HG03095 (cell line): ENCODE measurements at regions not wholly inside any gene's neighbourhood (a gene's known extent, or its start where the extent isn't known, plus 50 kb on each side); places are given as distances from the start of the nearest gene placed in this dataset.
"Not testable (repeated sequence)": the region's sequence is repeated elsewhere in the genome, so short reads cannot be mapped to it uniquely, and the experiment has no call there.

ENCODE experiments used
- ATAC-seq: cut with Tn5 transposase; IDR thresholded peaks from one replicate; pipeline ENCODE4 v1.9.1; 2021; ENCODE audit warnings: moderate library complexity; ENCODE audit not compliant: unreplicated experiment

GRCh38 chr3:33919312-33920120, 121.1 kb downstream of the PDCD6IP start:
- ATAC-seq = no peak

DNA sequence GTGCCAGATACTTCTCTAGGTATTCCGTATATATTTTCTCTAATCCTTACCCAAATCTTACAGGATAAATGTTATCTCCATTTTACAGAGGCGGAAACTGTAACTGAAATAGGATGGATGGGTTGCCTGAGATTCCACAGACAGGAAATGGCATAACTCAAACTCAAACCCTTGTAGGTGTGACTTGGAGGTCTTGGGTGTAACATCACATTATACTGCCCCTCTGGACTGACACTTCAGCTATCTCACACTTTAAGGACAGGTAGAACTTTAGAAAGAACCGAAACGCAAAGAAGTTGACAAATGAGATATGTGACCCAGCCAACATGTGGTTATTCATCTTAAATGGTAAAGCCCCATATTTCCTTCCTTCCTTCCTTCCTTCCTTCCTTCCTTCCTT, 122.1 kb downstream of the PDCD6IP start:
- no peak for ATAC-seq

GRCh38 chr3:33921608-33922007, 123.2 kb downstream of the PDCD6IP start:
- no peak for ATAC-seq

GRCh38 chr3:33926998-33927605, 128.7 kb downstream of the PDCD6IP start:
- ATAC-seq = no peak

GRCh38 chr3:33929813-33930212, 131.4 kb downstream of the PDCD6IP start:
- ATAC-seq = no peak

- no peak for ATAC-seq
Observed at GRCh38 chr3:33931512-33931911, 133.1 kb downstream of the PDCD6IP start.

- no peak for ATAC-seq
Observed at GRCh38 chr3:33932010-33932764, 133.8 kb downstream of the PDCD6IP start.

- ATAC-seq = no peak
Observed at GRCh38 chr3:33936171-33936920, 137.9 kb downstream of the PDCD6IP start.

GRCh38 chr3:33936921-33937525, 138.6 kb downstream of the PDCD6IP start:
- ATAC-seq = no peak

DNA sequence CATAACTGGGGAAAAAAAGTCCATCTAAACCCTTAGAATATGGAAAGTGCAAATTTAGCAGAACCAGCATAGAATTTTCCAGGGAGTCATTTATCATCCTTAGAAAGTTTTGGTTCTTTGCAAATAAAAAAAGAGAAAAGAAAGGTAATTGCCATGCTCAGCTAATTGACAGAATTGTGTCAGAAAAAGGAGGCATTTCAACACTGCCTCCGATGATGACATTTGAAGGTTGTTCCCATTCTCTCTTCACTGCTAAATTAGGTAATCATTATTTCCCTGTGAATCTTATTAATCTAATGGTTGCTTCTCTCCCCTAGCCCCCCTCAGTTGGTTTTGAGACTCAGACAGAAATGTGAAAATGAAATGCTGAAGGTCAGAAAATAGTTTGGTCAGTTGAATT, 139.2 kb downstream of the PDCD6IP start:
- ATAC-seq = no peak

DNA sequence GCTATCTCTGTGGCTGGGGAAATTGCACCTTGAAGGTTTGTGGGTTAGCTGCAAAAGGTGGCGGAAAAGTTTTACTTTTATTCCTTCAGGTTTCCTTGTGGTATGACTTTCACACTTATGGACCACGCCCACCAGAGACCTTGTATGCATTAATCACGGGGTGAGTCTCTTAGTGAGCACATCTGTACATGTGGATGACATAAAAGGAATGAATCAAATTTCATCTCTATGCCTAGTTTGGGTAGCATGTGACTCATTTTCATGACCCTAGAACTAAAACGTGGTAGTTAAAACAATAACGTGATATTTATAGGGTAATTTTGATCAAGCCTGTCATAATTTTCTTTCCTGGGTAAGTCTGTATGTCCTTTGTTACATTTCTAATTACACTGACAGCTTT, 141.7 kb downstream of the PDCD6IP start:
- ATAC-seq = no peak

DNA sequence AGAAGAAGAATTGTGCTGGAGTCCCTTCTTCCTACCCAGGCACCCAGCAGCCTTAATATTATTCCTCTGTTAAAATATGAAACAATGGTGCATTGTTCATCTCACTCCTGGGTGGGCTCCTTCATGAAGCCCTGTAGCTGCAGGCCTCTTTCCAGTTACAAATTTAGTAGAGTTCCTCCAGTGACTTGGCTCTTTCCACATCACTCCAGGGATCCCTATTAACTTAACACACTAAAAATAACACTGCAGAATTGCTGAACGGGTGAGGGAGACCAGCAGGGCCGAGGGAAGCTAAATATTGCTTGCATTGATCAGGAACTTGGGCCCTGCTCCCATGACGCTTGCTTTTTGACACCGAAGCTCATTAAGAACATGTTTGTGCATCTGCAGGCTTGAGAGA, 142.3 kb downstream of the PDCD6IP start:
- no peak for ATAC-seq

GRCh38 chr3:33941804-33942203, 143.4 kb downstream of the PDCD6IP start:
- no peak for ATAC-seq

GRCh38 chr3:33942483-33943150, 144.2 kb downstream of the PDCD6IP start:
- ATAC-seq = no peak

GRCh38 chr3:33943277-33943676, 144.8 kb downstream of the PDCD6IP start:
- ATAC-seq = no peak

GRCh38 chr3:33946612-33947011, 148.2 kb downstream of the PDCD6IP start:
- ATAC-seq = not testable (repeated sequence)

GRCh38 chr3:33947272-33948195, 149.1 kb downstream of the PDCD6IP start:
- no peak for ATAC-seq

- ATAC-seq = no peak
Observed at GRCh38 chr3:33949074-33949473, 150.6 kb downstream of the PDCD6IP start.

DNA sequence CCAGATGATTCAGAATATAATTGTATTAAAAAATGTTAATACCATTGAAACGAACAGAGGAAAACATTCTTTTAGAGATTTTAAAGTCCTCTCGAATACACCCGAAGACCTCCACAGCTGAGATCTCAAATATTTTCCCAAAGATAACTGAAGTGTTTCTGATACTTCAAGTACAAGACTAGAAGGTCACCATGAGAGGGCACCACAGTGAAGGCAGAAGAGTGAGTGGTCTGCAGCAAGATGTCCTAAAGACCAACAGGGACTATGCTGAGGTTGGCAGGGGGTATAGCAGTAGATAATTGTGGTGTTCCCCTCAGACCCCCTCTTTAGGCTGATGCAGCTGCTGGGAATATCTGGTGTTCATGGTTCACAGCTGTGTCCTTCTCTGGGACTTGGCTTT, 156.5 kb downstream of the PDCD6IP start:
- no peak for ATAC-seq
